ENCODE measurements at regions not wholly inside any gene's neighbourhood (a gene's known extent, or its start where the extent isn't known, plus 50 kb on each side); places are given as distances from the start of the nearest gene placed in this dataset.

- TF ChIP-seq EZH2 (IDR thresholded peaks at IDR 0.05; ENCODE audit: borderline replicate concordance) (no peak), CTCF (IDR thresholded peaks at IDR 0.05; ENCODE audit: poor library complexity) (no peak), EZH2phosphoT487 (IDR thresholded peaks at IDR 0.05; ENCODE audit: low read depth, severe bottlenecking, unreplicated experiment) (no peak)
- Histone ChIP-seq H2AFZ (no peak overlapping the region), H3K36me3 (replicated peaks; ENCODE audit: insufficient read depth, low read depth) (no peaks in the 10 kb centered on the region), H3K27me3 (no peaks in the 10 kb centered on the region), H3K9me2 (replicated peaks; ENCODE audit: insufficient read depth) (no peaks in the 10 kb centered on the region), H3K4me3 (no peak overlapping the region), H3K27ac (no peak overlapping the region), H3K4me1 (ENCODE audit: insufficient read depth) (no peaks in the 10 kb centered on the region), H3K79me2 (no peaks in the 10 kb centered on the region), H3K4me2 (no peak overlapping the region), H4K20me1 (ENCODE audit: insufficient read depth, poor library complexity, severe bottlenecking) (no peaks in the 10 kb centered on the region), H3K9me3 (ENCODE audit: low read depth) (no peaks in the 10 kb centered on the region)
- 72% methylated on average over 3 of the region's 3 CpGs for WGBS (ENCODE audit: low lambda C conversion rate, missing lambda C conversion rate)
- no peak for DNase-seq (ENCODE audit: low spot score)
Observed at GRCh38 chr6:25122622-25123237, 156.4 kb upstream of the CARMIL1 start.

DNA sequence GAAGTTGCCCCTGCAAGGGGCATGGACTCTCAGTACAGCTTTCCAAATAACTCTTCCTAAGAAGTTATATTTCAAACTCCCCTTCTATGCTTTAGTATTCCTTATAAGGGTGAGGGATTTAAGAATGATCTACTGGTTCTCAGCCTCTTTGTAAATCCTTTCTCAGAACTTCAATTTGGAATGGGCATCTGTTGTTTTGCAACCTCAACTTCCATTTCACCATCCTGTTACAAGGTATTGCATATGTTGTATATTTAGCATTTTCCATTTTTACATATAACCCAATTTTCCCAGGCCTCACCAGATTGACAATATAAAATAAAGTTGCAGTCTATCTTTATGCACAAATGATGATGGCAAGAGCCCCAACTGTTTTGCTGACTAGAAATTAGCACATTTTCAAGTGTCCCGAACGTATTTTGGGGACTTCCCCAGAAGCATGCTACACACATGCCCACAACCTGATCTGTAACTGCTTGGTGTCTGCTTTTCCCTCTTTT is 154.9 kb upstream of the CARMIL1 start:
- H3K9me3 ChIP-seq (ENCODE audit: low read depth): no peaks in the 10 kb centered on the region
- H3K79me2 ChIP-seq: no peaks in the 10 kb centered on the region
- no peaks in the 10 kb centered on the region for H3K27me3 ChIP-seq
- H2AFZ ChIP-seq: no peak overlapping the region
- 100% methylated on average over 2 of the region's 2 CpGs for WGBS (ENCODE audit: low lambda C conversion rate, missing lambda C conversion rate)
- no peaks in the 10 kb centered on the region for H3K4me1 ChIP-seq (ENCODE audit: insufficient read depth)
- no peak overlapping the region for H3K4me3 ChIP-seq
- no peak overlapping the region for H3K4me2 ChIP-seq
- DNase-seq (ENCODE audit: low spot score): no peak
- no peak overlapping the region for H3K27ac ChIP-seq
- H3K9me2 ChIP-seq (replicated peaks; ENCODE audit: insufficient read depth): no peaks in the 10 kb centered on the region
- H3K36me3 ChIP-seq (replicated peaks; ENCODE audit: insufficient read depth, low read depth): no peaks in the 10 kb centered on the region
- TF ChIP-seq EZH2 (IDR thresholded peaks at IDR 0.05; ENCODE audit: borderline replicate concordance) (no peak), CTCF (IDR thresholded peaks at IDR 0.05; ENCODE audit: poor library complexity) (no peak), EZH2phosphoT487 (IDR thresholded peaks at IDR 0.05; ENCODE audit: low read depth, severe bottlenecking, unreplicated experiment) (no peak)
- no peaks in the 10 kb centered on the region for H4K20me1 ChIP-seq (ENCODE audit: insufficient read depth, poor library complexity, severe bottlenecking)

DNA sequence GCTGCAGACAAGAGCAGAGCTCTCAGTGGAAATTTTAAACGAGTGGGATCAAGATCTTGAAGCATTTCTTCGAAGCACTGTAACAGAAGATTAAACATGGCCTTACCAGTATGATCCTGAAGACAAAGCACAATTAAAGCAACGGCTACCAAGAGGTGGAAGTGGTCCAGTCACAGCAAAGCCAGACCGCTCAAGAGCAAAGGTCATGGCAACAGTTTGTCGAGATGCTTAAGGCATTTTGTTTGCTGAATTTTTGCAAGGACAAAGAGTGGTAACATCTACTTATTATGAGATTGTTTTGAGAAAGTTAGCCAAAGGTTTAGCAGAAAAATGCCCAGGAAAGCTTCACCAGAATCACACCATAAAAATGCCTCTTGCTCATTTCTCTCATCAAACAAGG is 153.4 kb upstream of the CARMIL1 start:
- TF ChIP-seq CTCF (IDR thresholded peaks at IDR 0.05; ENCODE audit: poor library complexity): no peak
- no peak for TF ChIP-seq EZH2phosphoT487 (IDR thresholded peaks at IDR 0.05; ENCODE audit: low read depth, severe bottlenecking, unreplicated experiment)
- TF ChIP-seq EZH2 (IDR thresholded peaks at IDR 0.05; ENCODE audit: borderline replicate concordance): no peak
- Histone ChIP-seq H3K9me3 (ENCODE audit: low read depth) (no peaks in the 10 kb centered on the region), H2AFZ (no peak overlapping the region), H3K27me3 (no peaks in the 10 kb centered on the region), H3K79me2 (no peaks in the 10 kb centered on the region), H3K4me2 (no peak overlapping the region), H3K9me2 (replicated peaks; ENCODE audit: insufficient read depth) (no peaks in the 10 kb centered on the region), H4K20me1 (ENCODE audit: insufficient read depth, poor library complexity, severe bottlenecking) (no peaks in the 10 kb centered on the region), H3K4me3 (no peak overlapping the region), H3K27ac (no peak overlapping the region), H3K4me1 (ENCODE audit: insufficient read depth) (no peaks in the 10 kb centered on the region), H3K36me3 (replicated peaks; ENCODE audit: insufficient read depth, low read depth) (no peaks in the 10 kb centered on the region)
- no peak for DNase-seq (ENCODE audit: low spot score)
- WGBS (ENCODE audit: low lambda C conversion rate, missing lambda C conversion rate): 85% methylated on average over 5 of the region's 5 CpGs

All from hepatocyte (in vitro differentiated cells).